Trophoblast cell (in vitro differentiated cells and primary cell): ENCODE measurements at regions not wholly inside any gene's neighbourhood (a gene's known extent, or its start where the extent isn't known, plus 50 kb on each side); places are given as distances from the start of the nearest gene placed in this dataset.
A peak's percentile ranks its signal among the peaks of the same experiment; 100 is the strongest.

ENCODE experiments used
- DNase-seq, 2 donors: peaks; one replicate each; pipeline ENCODE4 v3.0.0-alpha.2; 2016
- H2AFZ ChIP-seq: 2 replicates; pipeline ENCODE4 v1.6.1; 2013; ENCODE audit warnings: low read length, moderate library complexity, mild to moderate bottlenecking; ENCODE audit not compliant: insufficient read depth, poor library complexity
- H2AK5ac ChIP-seq: 2 replicates; pipeline ENCODE4 v1.6.1; 2013; ENCODE audit warnings: mild to moderate bottlenecking, low read length
- H2BK120ac ChIP-seq: 2 replicates; pipeline ENCODE4 v1.6.1; 2013; ENCODE audit warnings: low read length, mild to moderate bottlenecking, moderate library complexity; ENCODE audit not compliant: insufficient read depth, poor library complexity
- H2BK12ac ChIP-seq: 2 replicates; pipeline ENCODE4 v1.6.1; 2013; ENCODE audit warnings: mild to moderate bottlenecking, low read length, moderate library complexity
- H2BK5ac ChIP-seq: 2 replicates; pipeline ENCODE4 v1.6.1; 2013; ENCODE audit warnings: low read length, low read depth, moderate library complexity, mild to moderate bottlenecking; ENCODE audit not compliant: poor library complexity
- H3K14ac ChIP-seq: 2 replicates; pipeline ENCODE4 v1.6.1; 2013; ENCODE audit warnings: mild to moderate bottlenecking, low read length
- H3K18ac ChIP-seq: 2 replicates; pipeline ENCODE4 v1.6.1; 2013; ENCODE audit warnings: mild to moderate bottlenecking, low read length
- H3K23ac ChIP-seq: 2 replicates; pipeline ENCODE4 v1.6.1; 2013; ENCODE audit warnings: low read length
- H3K27ac ChIP-seq: 2 replicates; pipeline ENCODE4 v1.5.1; 2013; ENCODE audit warnings: low read depth, mild to moderate bottlenecking, inconsistent platforms, low read length, moderate library complexity
- H3K27me3 ChIP-seq: 2 replicates; pipeline ENCODE4 v1.6.1; 2013; ENCODE audit warnings: inconsistent platforms, mild to moderate bottlenecking, low read length, moderate library complexity; ENCODE audit not compliant: insufficient read depth
- H3K36me3 ChIP-seq, 2 experiments: 1 replicate in 1 of 2; 2 replicates in 1 of 2; pipeline ENCODE4 v1.6.1; 2013; ENCODE audit warnings: low read length in 2 of 2, mild to moderate bottlenecking in 2 of 2, moderate library complexity in 1 of 2; ENCODE audit not compliant: insufficient read depth in 2 of 2, control insufficient read depth in 1 of 2
- H3K4ac ChIP-seq: 2 replicates; pipeline ENCODE4 v1.6.1; 2013; ENCODE audit warnings: low read depth, mild to moderate bottlenecking, low read length, moderate library complexity
- H3K4me1 ChIP-seq, 2 experiments: 1 replicate in 1 of 2; 2 replicates in 1 of 2; pipeline ENCODE4 v1.6.1; 2013; ENCODE audit warnings: low read length in 2 of 2, mild to moderate bottlenecking in 2 of 2, moderate library complexity in 1 of 2; ENCODE audit not compliant: insufficient read depth in 2 of 2, control insufficient read depth in 1 of 2
- H3K4me2 ChIP-seq: 2 replicates; pipeline ENCODE4 v1.6.1; 2013; ENCODE audit warnings: inconsistent platforms, mild to moderate bottlenecking, low read length, moderate library complexity
- H3K4me3 ChIP-seq: 2 replicates; pipeline ENCODE4 v1.5.1; 2013; ENCODE audit warnings: mild to moderate bottlenecking, low read depth, low read length, inconsistent platforms
- H3K79me1 ChIP-seq: one replicate; pipeline ENCODE4 v1.6.1; 2013; ENCODE audit warnings: low read length
- H3K79me2 ChIP-seq: 2 replicates; pipeline ENCODE4 v1.6.1; 2013; ENCODE audit warnings: low read length, mild to moderate bottlenecking; ENCODE audit not compliant: control insufficient read depth, insufficient read depth, poor library complexity
- H3K9ac ChIP-seq: 2 replicates; pipeline ENCODE4 v1.6.1; 2013; ENCODE audit warnings: mild to moderate bottlenecking, low read length
- H3K9me3 ChIP-seq: 2 replicates; pipeline ENCODE4 v1.6.1; 2013; ENCODE audit warnings: low read depth, mild to moderate bottlenecking, control low read depth, inconsistent platforms, low read length; ENCODE audit not compliant: insufficient read depth
- H4K12ac ChIP-seq: 2 replicates; pipeline ENCODE4 v1.6.1; 2013; ENCODE audit warnings: low read depth, mild to moderate bottlenecking, low read length, moderate library complexity
- H4K8ac ChIP-seq: 2 replicates; pipeline ENCODE4 v1.6.1; 2013; ENCODE audit warnings: low read depth, mild to moderate bottlenecking, low read length, moderate library complexity
- H4K91ac ChIP-seq: one replicate; pipeline ENCODE4 v1.6.1; 2013; ENCODE audit warnings: low read depth, mild to moderate bottlenecking, low read length, moderate library complexity
- WGBS: extraction: QIAGEN DNeasy Blood & Tissue Kit; methylation state at CpG from one replicate; pipeline ENCODE4 v1.1.7; 2013; ENCODE audit warnings: missing lambda C conversion rate; ENCODE audit not compliant: insufficient read length, insufficient coverage; ENCODE audit errors: extremely low coverage; 5-methylcytosine and 5-hydroxymethylcytosine counted together

- Histone ChIP-seq H2AK5ac (no peak overlapping the region), H3K4ac (no peak overlapping the region), H4K12ac (no peak overlapping the region), H2BK12ac (no peak overlapping the region), H3K9me3 (no peaks in the 10 kb centered on the region), H3K27ac (no peak overlapping the region), H3K4me3 (no peak overlapping the region), H2BK120ac (peak overlapping the region; percentile 53), H3K9ac (no peak overlapping the region), H3K18ac (no peak overlapping the region), H3K79me2 (peaks cover 2% of the 10 kb centered on the region), H3K14ac (no peak overlapping the region), H3K23ac (no peak overlapping the region), H3K4me1 (peaks cover 4 to 5% of the 10 kb centered on the region in 2 experiments), H4K91ac (peak overlapping the region; percentile 35), H3K79me1 (peaks cover 2% of the 10 kb centered on the region), H4K8ac (no peak overlapping the region), H3K36me3 (no peaks in the 10 kb centered on the region), H2BK5ac (no peak overlapping the region), H3K4me2 (no peak overlapping the region), H3K27me3 (no peaks in the 10 kb centered on the region), H2AFZ (no peak overlapping the region)
- peak in 1 of 2 donors; percentile 58 for DNase-seq
Measured at GRCh38 chr4:146054676-146055075, 116.1 kb upstream of the ZNF827 start.

GRCh38 chr4:146053891-146054290 lies 115.3 kb upstream of the ZNF827 start:
- no peaks in the 10 kb centered on the region for H3K27me3 ChIP-seq
- H3K4ac ChIP-seq: no peak overlapping the region
- no CpG with 5 or more reads among the region's 1 CpG for WGBS
- H3K79me2 ChIP-seq: peaks cover 2% of the 10 kb centered on the region
- peaks cover 4 to 5% of the 10 kb centered on the region in 2 experiments for H3K4me1 ChIP-seq
- H2BK120ac ChIP-seq: no peak overlapping the region
- no peaks in the 10 kb centered on the region for H3K36me3 ChIP-seq
- no peak overlapping the region for H2BK5ac ChIP-seq
- no peak overlapping the region for H4K12ac ChIP-seq
- H2BK12ac ChIP-seq: no peak overlapping the region
- no peak overlapping the region for H3K9ac ChIP-seq
- peaks cover 2% of the 10 kb centered on the region for H3K79me1 ChIP-seq
- H3K14ac ChIP-seq: no peak overlapping the region
- no peak overlapping the region for H4K8ac ChIP-seq
- no peak overlapping the region for H3K18ac ChIP-seq
- H3K4me3 ChIP-seq: no peak overlapping the region
- DNase-seq: no peak
- H3K9me3 ChIP-seq: no peaks in the 10 kb centered on the region
- H3K27ac ChIP-seq: no peak overlapping the region
- no peak overlapping the region for H3K23ac ChIP-seq
- no peak overlapping the region for H3K4me2 ChIP-seq
- no peak overlapping the region for H2AK5ac ChIP-seq
- H4K91ac ChIP-seq: no peak overlapping the region
- H2AFZ ChIP-seq: no peak overlapping the region

GRCh38 chr4:146051728-146052391 lies 113.2 kb upstream of the ZNF827 start:
- peak; percentile 68 to 96 for DNase-seq
- Histone ChIP-seq H3K4ac (no peak overlapping the region), H2BK5ac (no peak overlapping the region), H3K79me2 (peaks cover 2% of the 10 kb centered on the region), H3K4me2 (no peak overlapping the region), H3K79me1 (peaks cover 2% of the 10 kb centered on the region), H4K12ac (no peak overlapping the region), H3K4me3 (no peak overlapping the region), H3K9me3 (peaks cover 5% of the 10 kb centered on the region), H3K36me3 (no peaks in the 10 kb centered on the region), H3K23ac (no peak overlapping the region), H4K8ac (no peak overlapping the region), H2BK12ac (no peak overlapping the region), H3K27ac (no peak overlapping the region), H3K9ac (no peak overlapping the region), H3K27me3 (no peaks in the 10 kb centered on the region), H3K14ac (no peak overlapping the region), H2AK5ac (no peak overlapping the region), H2BK120ac (no peak overlapping the region), H2AFZ (no peak overlapping the region), H4K91ac (no peak overlapping the region), H3K4me1 (peaks cover 4 to 5% of the 10 kb centered on the region in 2 experiments), H3K18ac (no peak overlapping the region)
- WGBS: no CpG with 5 or more reads among the region's 3 CpGs

GRCh38 chr4:146051223-146051622 lies 112.6 kb upstream of the ZNF827 start:
- Histone ChIP-seq H3K4ac (no peak overlapping the region), H3K9me3 (peaks cover 5% of the 10 kb centered on the region), H3K79me2 (peaks cover 2% of the 10 kb centered on the region), H2AFZ (no peak overlapping the region), H3K18ac (no peak overlapping the region), H3K27me3 (no peaks in the 10 kb centered on the region), H3K4me1 (peaks cover 4 to 5% of the 10 kb centered on the region in 2 experiments), H3K79me1 (peaks cover 2% of the 10 kb centered on the region), H3K14ac (no peak overlapping the region), H2BK120ac (no peak overlapping the region), H3K27ac (no peak overlapping the region), H2BK12ac (no peak overlapping the region), H4K12ac (no peak overlapping the region), H2AK5ac (no peak overlapping the region), H4K91ac (no peak overlapping the region), H3K36me3 (no peaks in the 10 kb centered on the region), H3K23ac (no peak overlapping the region), H3K4me3 (no peak overlapping the region), H3K4me2 (no peak overlapping the region), H4K8ac (no peak overlapping the region), H2BK5ac (no peak overlapping the region), H3K9ac (no peak overlapping the region)
- no peak for DNase-seq
